ENCODE measurements at regions not wholly inside any gene's neighbourhood (a gene's known extent, or its start where the extent isn't known, plus 50 kb on each side); places are given as distances from the start of the nearest gene placed in this dataset.

- no peaks in the 10 kb centered on the region for H3F3A ChIP-seq (ENCODE audit: low read depth)
- no peaks in the 10 kb centered on the region for H3K4me1 ChIP-seq (ENCODE audit: insufficient read depth, low read length, poor library complexity, severe bottlenecking)
- no peaks in the 10 kb centered on the region for H3K27me3 ChIP-seq (ENCODE audit: insufficient read depth, low read length, poor library complexity, severe bottlenecking)
- H2AFZ ChIP-seq (ENCODE audit: low read length): no peak overlapping the region
- no peaks in the 10 kb centered on the region for H3K9me3 ChIP-seq (ENCODE audit: insufficient read depth, low read depth, low read length)
- no peak overlapping the region for H3K4me3 ChIP-seq (ENCODE audit: low read length, poor library complexity, severe bottlenecking)
- no peaks in the 10 kb centered on the region for H4K20me1 ChIP-seq (ENCODE audit: insufficient read depth, low read length, poor library complexity, severe bottlenecking)
- no peak overlapping the region for H3K4me2 ChIP-seq (ENCODE audit: low read depth, low read length, poor library complexity, severe bottlenecking)
- H3K36me3 ChIP-seq (ENCODE audit: insufficient read depth, low read length): no peaks in the 10 kb centered on the region
- no peak for TF ChIP-seq CTCF (conservative IDR thresholded peaks at IDR 0.05; ENCODE audit: low read length)
- TF ChIP-seq EZH2phosphoT487 (IDR thresholded peaks at IDR 0.05; ENCODE audit: borderline replicate concordance): no peak
- no peaks in the 10 kb centered on the region for H3K9me2 ChIP-seq (replicated peaks; ENCODE audit: low read depth, low read length)
- H3K79me2 ChIP-seq (ENCODE audit: insufficient read depth, low read length): no peaks in the 10 kb centered on the region
- no peak overlapping the region for H3K9ac ChIP-seq (ENCODE audit: low read depth, low read length, poor library complexity, severe bottlenecking)
Measured at GRCh38 chr20:55172310-55173002, 697.1 kb downstream of the DOK5 start.

GRCh38 chr20:55166063-55166462 lies 690.7 kb downstream of the DOK5 start:
- TF ChIP-seq EZH2phosphoT487 (IDR thresholded peaks at IDR 0.05; ENCODE audit: borderline replicate concordance) (no peak), CTCF (conservative IDR thresholded peaks at IDR 0.05; ENCODE audit: low read length) (no peak)
- H3K9me3 ChIP-seq (ENCODE audit: insufficient read depth, low read depth, low read length): no peaks in the 10 kb centered on the region
- no peaks in the 10 kb centered on the region for H3K4me1 ChIP-seq (ENCODE audit: insufficient read depth, low read length, poor library complexity, severe bottlenecking)
- H3K4me3 ChIP-seq (ENCODE audit: low read length, poor library complexity, severe bottlenecking): no peak overlapping the region
- no peaks in the 10 kb centered on the region for H4K20me1 ChIP-seq (ENCODE audit: insufficient read depth, low read length, poor library complexity, severe bottlenecking)
- no peaks in the 10 kb centered on the region for H3F3A ChIP-seq (ENCODE audit: low read depth)
- no peaks in the 10 kb centered on the region for H3K36me3 ChIP-seq (ENCODE audit: insufficient read depth, low read length)
- no peak overlapping the region for H3K9ac ChIP-seq (ENCODE audit: low read depth, low read length, poor library complexity, severe bottlenecking)
- H3K79me2 ChIP-seq (ENCODE audit: insufficient read depth, low read length): no peaks in the 10 kb centered on the region
- H3K27me3 ChIP-seq (ENCODE audit: insufficient read depth, low read length, poor library complexity, severe bottlenecking): no peaks in the 10 kb centered on the region
- H3K9me2 ChIP-seq (replicated peaks; ENCODE audit: low read depth, low read length): no peaks in the 10 kb centered on the region
- H3K4me2 ChIP-seq (ENCODE audit: low read depth, low read length, poor library complexity, severe bottlenecking): no peak overlapping the region
- H2AFZ ChIP-seq (ENCODE audit: low read length): no peak overlapping the region

GRCh38 chr20:55160996-55161395 lies 685.6 kb downstream of the DOK5 start:
- no peaks in the 10 kb centered on the region for H3K4me1 ChIP-seq (ENCODE audit: insufficient read depth, low read length, poor library complexity, severe bottlenecking)
- H3K36me3 ChIP-seq (ENCODE audit: insufficient read depth, low read length): no peaks in the 10 kb centered on the region
- H4K20me1 ChIP-seq (ENCODE audit: insufficient read depth, low read length, poor library complexity, severe bottlenecking): no peaks in the 10 kb centered on the region
- H3K79me2 ChIP-seq (ENCODE audit: insufficient read depth, low read length): no peaks in the 10 kb centered on the region
- H3K4me2 ChIP-seq (ENCODE audit: low read depth, low read length, poor library complexity, severe bottlenecking): no peak overlapping the region
- H2AFZ ChIP-seq (ENCODE audit: low read length): no peak overlapping the region
- H3K27me3 ChIP-seq (ENCODE audit: insufficient read depth, low read length, poor library complexity, severe bottlenecking): no peaks in the 10 kb centered on the region
- H3F3A ChIP-seq (ENCODE audit: low read depth): no peaks in the 10 kb centered on the region
- no peaks in the 10 kb centered on the region for H3K9me2 ChIP-seq (replicated peaks; ENCODE audit: low read depth, low read length)
- H3K4me3 ChIP-seq (ENCODE audit: low read length, poor library complexity, severe bottlenecking): no peak overlapping the region
- H3K9me3 ChIP-seq (ENCODE audit: insufficient read depth, low read depth, low read length): no peaks in the 10 kb centered on the region
- TF ChIP-seq CTCF (conservative IDR thresholded peaks at IDR 0.05; ENCODE audit: low read length) (no peak), EZH2phosphoT487 (IDR thresholded peaks at IDR 0.05; ENCODE audit: borderline replicate concordance) (no peak)
- H3K9ac ChIP-seq (ENCODE audit: low read depth, low read length, poor library complexity, severe bottlenecking): no peak overlapping the region
